Neutrophil (primary cell): ENCODE measurements at regions not wholly inside any gene's neighbourhood (a gene's known extent, or its start where the extent isn't known, plus 50 kb on each side); places are given as distances from the start of the nearest gene placed in this dataset.

Experiments used
- H3K27ac ChIP-seq: fragments of 200-600 bp; sonication (generic); 2 replicates; pipeline ENCODE4 v1.5.1; 2016; ENCODE audit warnings: mild to moderate bottlenecking, moderate library complexity
- H3K27me3 ChIP-seq: fragments of 200-600 bp; sonication (generic); 2 replicates; pipeline ENCODE4 v1.6.0; 2016; ENCODE audit warnings: mild to moderate bottlenecking
- H3K36me3 ChIP-seq: fragments of 200-600 bp; sonication (generic); 2 replicates; pipeline ENCODE4 v1.5.1; 2017
- H3K4me1 ChIP-seq, 2 experiments: fragments of 200-600 bp in 1 of 2; sonication (generic) in 1 of 2; 1 replicate in 1 of 2; 2 replicates in 1 of 2; pipeline versions ENCODE4 v1.5.1 to v1.6.1; 2013 to 2016; ENCODE audit warnings: low read depth in 1 of 2, low read length in 1 of 2, mild to moderate bottlenecking in 1 of 2, moderate library complexity in 1 of 2; ENCODE audit not compliant: control insufficient read depth in 1 of 2, insufficient read depth in 1 of 2
- H3K4me3 ChIP-seq, 2 experiments: fragments of 200-600 bp in 1 of 2; sonication (generic) in 1 of 2; 1 replicate in 1 of 2; 2 replicates in 1 of 2; pipeline ENCODE4 v1.5.1; 2013 to 2016; ENCODE audit warnings: low read depth in 1 of 2, low read length in 1 of 2, mild to moderate bottlenecking in 1 of 2, moderate library complexity in 1 of 2
- H3K9me3 ChIP-seq: fragments of 200-600 bp; sonication (generic); 2 replicates; pipeline ENCODE4 v1.5.1; 2016
- TF ChIP-seq, protein P1 (sequence below): fragments of 200-600 bp; sonication (generic); IDR thresholded peaks from 2 replicates; pipeline ENCODE4 v1.5.1; 2016; ENCODE audit warnings: antibody characterized with exemption

DNA sequence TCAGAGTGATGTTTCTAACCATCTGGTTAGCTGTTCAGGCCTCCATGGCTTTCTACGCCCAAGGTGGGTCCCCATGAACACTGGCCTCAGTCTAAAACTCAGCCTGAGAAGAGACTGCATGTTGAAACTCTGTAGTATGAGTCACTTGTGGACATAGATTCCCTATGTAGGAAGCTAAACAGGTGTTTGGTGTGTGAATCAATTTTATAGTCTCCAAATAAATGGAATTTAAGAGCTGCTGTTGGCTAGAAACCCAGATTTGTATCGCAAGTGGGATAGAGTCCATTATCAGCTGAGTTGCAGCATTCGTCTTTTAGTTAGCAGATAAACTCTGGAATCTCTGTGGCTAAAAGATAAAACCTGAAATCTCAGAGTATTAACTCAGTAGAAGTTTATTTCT is 131.4 kb downstream of the KCNS3 start:
- Histone ChIP-seq H3K36me3 (no peaks in the 10 kb centered on the region), H3K4me1 (no peaks in the 10 kb centered on the region), H3K9me3 (no peaks in the 10 kb centered on the region), H3K27me3 (no peaks in the 10 kb centered on the region), H3K27ac (no peak overlapping the region), H3K4me3 (no peak overlapping the region)
- TF ChIP-seq, protein P1, sequence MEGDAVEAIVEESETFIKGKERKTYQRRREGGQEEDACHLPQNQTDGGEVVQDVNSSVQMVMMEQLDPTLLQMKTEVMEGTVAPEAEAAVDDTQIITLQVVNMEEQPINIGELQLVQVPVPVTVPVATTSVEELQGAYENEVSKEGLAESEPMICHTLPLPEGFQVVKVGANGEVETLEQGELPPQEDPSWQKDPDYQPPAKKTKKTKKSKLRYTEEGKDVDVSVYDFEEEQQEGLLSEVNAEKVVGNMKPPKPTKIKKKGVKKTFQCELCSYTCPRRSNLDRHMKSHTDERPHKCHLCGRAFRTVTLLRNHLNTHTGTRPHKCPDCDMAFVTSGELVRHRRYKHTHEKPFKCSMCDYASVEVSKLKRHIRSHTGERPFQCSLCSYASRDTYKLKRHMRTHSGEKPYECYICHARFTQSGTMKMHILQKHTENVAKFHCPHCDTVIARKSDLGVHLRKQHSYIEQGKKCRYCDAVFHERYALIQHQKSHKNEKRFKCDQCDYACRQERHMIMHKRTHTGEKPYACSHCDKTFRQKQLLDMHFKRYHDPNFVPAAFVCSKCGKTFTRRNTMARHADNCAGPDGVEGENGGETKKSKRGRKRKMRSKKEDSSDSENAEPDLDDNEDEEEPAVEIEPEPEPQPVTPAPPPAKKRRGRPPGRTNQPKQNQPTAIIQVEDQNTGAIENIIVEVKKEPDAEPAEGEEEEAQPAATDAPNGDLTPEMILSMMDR = no peak

DNA sequence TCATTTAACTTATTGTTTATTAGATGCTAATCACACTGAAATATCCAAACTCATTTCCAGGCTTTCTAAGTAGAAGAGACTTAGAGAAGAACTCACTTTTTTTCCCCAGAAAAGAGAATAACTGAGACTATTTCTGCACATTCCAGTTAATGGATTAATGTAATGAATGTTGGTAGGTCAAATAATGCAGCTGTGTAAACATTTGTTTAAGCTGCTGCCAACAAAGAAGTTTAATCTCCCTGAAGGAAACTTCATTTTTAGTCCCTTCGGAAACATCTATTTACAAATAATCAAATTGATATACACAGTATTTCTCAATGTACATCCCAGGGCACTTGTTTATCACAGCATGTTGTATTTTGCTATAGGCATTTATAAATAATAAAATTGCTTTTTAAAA is 126.9 kb downstream of the KCNS3 start:
- Histone ChIP-seq H3K27ac (no peak overlapping the region), H3K4me3 (no peak overlapping the region), H3K27me3 (no peaks in the 10 kb centered on the region), H3K36me3 (no peaks in the 10 kb centered on the region), H3K4me1 (no peaks in the 10 kb centered on the region), H3K9me3 (no peaks in the 10 kb centered on the region)
- TF ChIP-seq, protein P1 = no peak

DNA sequence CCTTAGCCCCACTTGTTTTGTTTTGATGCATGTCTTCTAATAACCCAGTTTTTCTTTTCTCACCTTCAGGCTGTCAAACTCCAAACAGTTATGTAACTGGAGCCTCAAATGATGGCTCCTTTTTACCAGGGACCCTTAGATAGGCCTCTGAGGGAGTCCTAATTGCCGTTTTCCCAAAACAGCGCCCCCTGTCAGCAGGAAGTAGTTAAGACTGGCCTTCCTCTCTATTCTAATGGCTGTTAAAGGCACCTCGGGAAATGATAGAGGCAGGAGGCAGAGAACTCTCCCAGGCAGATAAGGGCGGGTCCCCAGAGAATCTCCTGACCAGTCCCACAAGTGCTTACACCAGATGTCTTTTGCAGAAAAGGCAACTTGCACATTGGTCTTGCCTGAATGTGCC is 123.2 kb downstream of the KCNS3 start:
- TF ChIP-seq, protein P1 = no peak
- no peak overlapping the region for H3K27ac ChIP-seq
- no peak overlapping the region for H3K4me3 ChIP-seq
- H3K27me3 ChIP-seq = no peaks in the 10 kb centered on the region
- no peaks in the 10 kb centered on the region for H3K36me3 ChIP-seq
- no peaks in the 10 kb centered on the region for H3K4me1 ChIP-seq
- no peaks in the 10 kb centered on the region for H3K9me3 ChIP-seq

DNA sequence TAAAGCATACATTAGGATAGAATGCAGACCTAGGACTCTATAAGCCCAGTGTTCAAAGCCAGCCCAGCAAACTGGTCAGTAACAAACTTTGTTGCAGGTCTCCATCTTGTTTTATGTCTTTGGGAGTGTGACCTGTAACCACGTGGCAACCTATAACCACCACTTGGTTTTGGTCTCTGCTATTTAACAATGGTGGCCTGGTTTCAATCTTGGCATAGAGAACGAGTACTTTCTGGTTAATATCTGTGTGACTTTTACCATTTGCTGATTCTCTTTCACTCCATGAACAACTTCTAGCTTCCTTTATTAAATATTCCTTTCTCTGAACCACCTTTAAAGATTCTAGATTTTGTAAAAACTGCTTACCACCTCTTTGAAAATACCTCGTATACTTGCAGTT is 118.5 kb downstream of the KCNS3 start:
- H3K27me3 ChIP-seq = no peaks in the 10 kb centered on the region
- TF ChIP-seq, protein P1 = no peak
- H3K4me3 ChIP-seq = no peak overlapping the region
- H3K27ac ChIP-seq = no peak overlapping the region
- no peaks in the 10 kb centered on the region for H3K36me3 ChIP-seq
- H3K9me3 ChIP-seq = no peaks in the 10 kb centered on the region
- H3K4me1 ChIP-seq = no peaks in the 10 kb centered on the region

DNA sequence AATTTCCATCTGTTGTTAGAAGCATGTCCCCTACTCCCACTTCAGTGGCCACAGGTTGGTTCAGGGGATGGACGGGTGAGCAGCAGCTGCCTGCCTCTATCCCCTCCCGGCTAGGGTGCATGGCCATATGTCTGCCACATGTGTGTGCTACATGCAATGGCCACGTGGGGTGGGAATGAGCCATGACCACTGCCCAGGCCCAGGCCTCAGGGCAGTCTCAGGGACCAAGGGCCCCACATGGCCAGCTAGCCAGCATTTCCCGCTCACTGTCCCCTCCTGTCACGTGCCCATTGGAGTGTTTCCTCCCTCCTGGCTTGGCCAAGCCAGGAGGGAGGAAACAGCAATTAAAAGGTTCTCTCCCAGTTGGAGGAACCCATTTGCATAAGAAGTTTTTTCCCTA is 117.1 kb downstream of the KCNS3 start:
- H3K27me3 ChIP-seq = no peaks in the 10 kb centered on the region

More for the DNA sequence above, 117.1 kb downstream of the KCNS3 start:
- H3K27ac ChIP-seq = no peak overlapping the region
- TF ChIP-seq, protein P1 = no peak
- no peaks in the 10 kb centered on the region for H3K4me1 ChIP-seq
- H3K36me3 ChIP-seq = no peaks in the 10 kb centered on the region
- H3K9me3 ChIP-seq = no peaks in the 10 kb centered on the region
- no peak overlapping the region for H3K4me3 ChIP-seq
